Endothelial cell of umbilical vein (primary cell): ENCODE measurements at regions not wholly inside any gene's neighbourhood (a gene's known extent, or its start where the extent isn't known, plus 50 kb on each side); places are given as distances from the start of the nearest gene placed in this dataset.

Experiments used
- BruUV-seq: library from RNA; stranded (reverse); fragments of 400-500 nt; replicated peaks from 2 replicates; lab custom pipeline; 2021; lab: Mats Ljungman, UMichigan
- CTCF ChIA-PET: fragments of 300-600, 350-600 bp; sonication (Branson Sonifier 250); formaldehyde crosslinking; loops from one replicate; lab custom pipeline; 2021; ENCODE audit warnings: antibody characterized with exemption, inconsistent platforms; lab: Charles Lee
- POLR2A ChIA-PET: fragments of 300-600, 350-600 bp; sonication (Branson Sonifier 250); formaldehyde crosslinking; loops from one replicate; lab custom pipeline; 2021; ENCODE audit warnings: antibody characterized with exemption, inconsistent platforms; lab: Charles Lee
- DNase-seq: peaks from one replicate; pipeline ENCODE4 v3.0.0-alpha.2; 2011; ENCODE audit warnings: low read depth, low spot score
- FAIRE-seq: peaks from 2 replicates; lab custom pipeline; 2011; peaks lifted over from hg19 to GRCh38; lab: Jason Lieb, UNC
- H2AFZ ChIP-seq: 2 replicates; pipeline ENCODE4 v1.6.0; 2012; ENCODE audit warnings: low read depth, low read length, control low read depth, inconsistent platforms
- H3K27ac ChIP-seq: 2 replicates; pipeline ENCODE4 v1.5.1; 2011; ENCODE audit warnings: low read depth, mild to moderate bottlenecking, control low read depth, low read length, moderate library complexity; ENCODE audit not compliant: insufficient read depth
- H3K27me3 ChIP-seq, 2 experiments: 2 replicates each; pipeline versions ENCODE4 v1.6.0 to v1.6.1; 2011; ENCODE audit warnings: low read length in 2 of 2, mixed read lengths in 1 of 2; ENCODE audit not compliant: control insufficient read depth in 2 of 2, insufficient read depth in 2 of 2
- H3K36me3 ChIP-seq, 2 experiments: 2 replicates in 1 of 2; 3 replicates in 1 of 2; pipeline ENCODE4 v1.5.1; 2011; ENCODE audit warnings: low read length in 2 of 2, mild to moderate bottlenecking in 1 of 2, moderate library complexity in 1 of 2; ENCODE audit not compliant: control insufficient read depth in 2 of 2, insufficient read depth in 2 of 2; ENCODE audit errors: extremely low read depth in 1 of 2
- H3K4me1 ChIP-seq: 3 replicates; pipeline ENCODE4 v1.5.1; 2011; ENCODE audit warnings: mild to moderate bottlenecking, low read length; ENCODE audit not compliant: control insufficient read depth, insufficient read depth; ENCODE audit errors: extremely low read depth
- H3K4me2 ChIP-seq: 2 replicates; pipeline ENCODE4 v1.6.1; 2011; ENCODE audit warnings: low read length, control low read depth, mixed read lengths; ENCODE audit not compliant: insufficient read depth
- H3K4me3 ChIP-seq, 3 experiments: fragments of 200-600 bp in 1 of 3; sonication (generic), shearing (Covaris generic) in 1 of 3; replicated peaks in 1 of 3; 2 replicates each; pipeline ENCODE4 v1.5.1; 2011 to 2016; ENCODE audit warnings: control low read depth in 3 of 3, low read length in 3 of 3, mild to moderate bottlenecking in 2 of 3, inconsistent platforms in 1 of 3, low read depth in 1 of 3, moderate library complexity in 1 of 3; ENCODE audit not compliant: insufficient read depth in 1 of 3
- H3K79me2 ChIP-seq: 2 replicates; pipeline ENCODE4 v1.6.0; 2012; ENCODE audit warnings: low read length, inconsistent platforms; ENCODE audit not compliant: control insufficient read depth, insufficient read depth
- H3K9ac ChIP-seq: replicated peaks from 2 replicates; pipeline ENCODE3; 2011; ENCODE audit warnings: low read length, control low read depth; ENCODE audit not compliant: insufficient read depth; ENCODE audit errors: extremely low read depth
- H3K9me1 ChIP-seq: replicated peaks from 3 replicates; pipeline ENCODE4 v1.6.0; 2011; ENCODE audit warnings: mild to moderate bottlenecking, low read length; ENCODE audit not compliant: control insufficient read depth, insufficient read depth; ENCODE audit errors: extremely low read depth
- H3K9me3 ChIP-seq: replicated peaks from 2 replicates; pipeline ENCODE4 v1.5.1; 2012; ENCODE audit warnings: low read length, inconsistent platforms; ENCODE audit not compliant: control insufficient read depth, insufficient read depth
- H4K20me1 ChIP-seq: replicated peaks from 2 replicates; pipeline ENCODE3; 2011; ENCODE audit warnings: mild to moderate bottlenecking, low read length; ENCODE audit not compliant: control insufficient read depth, insufficient read depth; ENCODE audit errors: extremely low read depth
- CTCF ChIP-seq, 2 donors: IDR thresholded peaks; 1 replicate in 1 of 2; 2 replicates in 1 of 2; pipeline ENCODE4 v1.5.1; 2011; ENCODE audit warnings: low read length in 2 of 2, mild to moderate bottlenecking in 2 of 2, moderate library complexity in 2 of 2, control low read depth in 1 of 2, inconsistent platforms in 1 of 2, low read depth in 1 of 2; ENCODE audit not compliant: insufficient read depth in 1 of 2; ENCODE audit errors: extremely low read depth in 1 of 2
- EZH2 ChIP-seq: IDR thresholded peaks from 2 replicates; pipeline ENCODE4 v1.6.1; 2012; ENCODE audit warnings: borderline replicate concordance, low read depth, mild to moderate bottlenecking, moderate library complexity, low read length, inconsistent platforms; ENCODE audit not compliant: severe bottlenecking
- FOS ChIP-seq: IDR thresholded peaks from 2 replicates; pipeline ENCODE4 v1.6.1; 2011; ENCODE audit warnings: mild to moderate bottlenecking, low read length, moderate library complexity, borderline replicate concordance; ENCODE audit not compliant: insufficient read depth
- GATA2 ChIP-seq: IDR thresholded peaks from 2 replicates; pipeline ENCODE4 v1.7.0; 2011; ENCODE audit warnings: low read depth, mild to moderate bottlenecking, moderate library complexity, mixed read lengths, low read length; ENCODE audit not compliant: insufficient read length, insufficient read depth
- JUN ChIP-seq: IDR thresholded peaks from 2 replicates; pipeline ENCODE4 v1.6.1; 2011; ENCODE audit warnings: borderline replicate concordance, low read depth; ENCODE audit not compliant: insufficient read length, insufficient read depth
- MYC ChIP-seq: IDR thresholded peaks from one replicate; pipeline ENCODE4 v1.6.1; 2011; ENCODE audit warnings: mild to moderate bottlenecking, low read depth, low read length
- POLR2A ChIP-seq: IDR thresholded peaks from 2 replicates; pipeline ENCODE4 v1.6.1; 2012; ENCODE audit warnings: low read depth, mild to moderate bottlenecking, control low read depth, low read length
- POLR2AphosphoS5 ChIP-seq: IDR thresholded peaks from 2 replicates; pipeline ENCODE4 v1.6.1; 2012; ENCODE audit warnings: low read depth, mild to moderate bottlenecking, control low read depth, low read length, moderate library complexity; ENCODE audit not compliant: insufficient read depth
- dilution Hi-C: fragments of 300-500 bp; cut with MboI; formaldehyde crosslinking; loops from one replicate; pipeline ENCODE4 v1.15.0; 2019; ENCODE audit warnings: low sequenced_read_pairs; ENCODE audit not compliant: extremely low pct_ligation_motif_present
- intact Hi-C: fragments of 100-400 bp; cut with micrococcal nuclease; formaldehyde crosslinking; loops from one replicate; pipeline ENCODE4 v1.10.0; 2022
- TF ChIP-seq, protein P1 (sequence below): IDR thresholded peaks from 2 replicates; pipeline ENCODE4 v1.6.1; 2011; ENCODE audit not compliant: insufficient read depth, insufficient read length

- Histone ChIP-seq H3K4me1 (no peaks in the 10 kb centered on the region), H3K4me3 (no peak overlapping the region), H4K20me1 (no peaks in the 10 kb centered on the region), H3K27me3 (no peaks in the 10 kb centered on the region), H3K79me2 (no peaks in the 10 kb centered on the region), H3K27ac (no peak overlapping the region), H3K4me2 (no peak overlapping the region), H3K9me1 (peaks cover 2% of the 10 kb centered on the region), H3K9ac (no peak overlapping the region), H2AFZ (no peak overlapping the region), H3K36me3 (no peaks in the 10 kb centered on the region), H3K9me3 (no peaks in the 10 kb centered on the region)
- dilution Hi-C loops (no loop called here), intact Hi-C loops (no loop called here)
- ChIA-PET CTCF (interaction anchor here (0.7 to 1.4 kb wide), 2 partner anchors 512 to 956 kb away, joined by 3 read pairs; no protein-coding TSS in a partner anchor), POLR2A (no interaction called here)
- FAIRE-seq: no peak
- BruUV-seq: no TSS peak
- no peak for DNase-seq
- TF ChIP-seq POLR2A: no peak
- no peak for TF ChIP-seq JUN
- TF ChIP-seq POLR2AphosphoS5: no peak
- TF ChIP-seq GATA2: no peak
- TF ChIP-seq EZH2: no peak
- TF ChIP-seq FOS: no peak
- no peak for TF ChIP-seq MYC
- no peak for TF ChIP-seq CTCF (IDR thresholded peaks at IDR 0.05; ENCODE audit: extremely low read depth in 1 of 2, insufficient read depth in 1 of 2, low read depth in 1 of 2, low read length in 2 of 2)
- TF ChIP-seq, protein P1, sequence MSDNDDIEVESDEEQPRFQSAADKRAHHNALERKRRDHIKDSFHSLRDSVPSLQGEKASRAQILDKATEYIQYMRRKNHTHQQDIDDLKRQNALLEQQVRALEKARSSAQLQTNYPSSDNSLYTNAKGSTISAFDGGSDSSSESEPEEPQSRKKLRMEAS: no peak
Measured at GRCh38 chr1:188433425-188433824, 1604.7 kb downstream of the PLA2G4A start.
